Skin of body (tissue), 1 donor: ENCODE measurements at regions not wholly inside any gene's neighbourhood (a gene's known extent, or its start where the extent isn't known, plus 50 kb on each side); places are given as distances from the start of the nearest gene placed in this dataset.

ENCODE experiments used
- DNase-seq: peaks from one replicate; lab custom pipeline; 2025; lab: John Stamatoyannopoulos, UW

GRCh38 chr2:116645155-116645554 lies 1169.3 kb upstream of the DDX18 start:
- DNase-seq: no peak

DNA sequence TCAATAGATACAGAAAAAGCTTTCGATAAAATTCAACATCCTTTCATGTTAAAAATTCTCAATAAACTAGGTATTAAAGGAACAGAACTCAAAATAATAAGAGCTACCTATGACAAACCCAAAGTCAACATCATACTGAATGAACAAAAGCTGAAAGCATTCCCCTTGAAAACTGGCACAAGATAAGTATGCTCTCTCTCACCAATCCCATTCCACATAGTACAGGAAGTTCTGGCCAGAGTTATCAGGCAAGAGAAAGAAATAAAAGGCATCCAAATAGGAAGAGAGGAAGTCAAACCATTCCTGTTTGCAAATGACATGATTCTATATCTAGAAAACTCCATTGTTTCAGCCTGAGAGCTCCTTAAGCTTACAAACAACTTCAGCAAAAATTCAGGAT lies 1145.8 kb upstream of the DDX18 start:
- DNase-seq: no peak

DNA sequence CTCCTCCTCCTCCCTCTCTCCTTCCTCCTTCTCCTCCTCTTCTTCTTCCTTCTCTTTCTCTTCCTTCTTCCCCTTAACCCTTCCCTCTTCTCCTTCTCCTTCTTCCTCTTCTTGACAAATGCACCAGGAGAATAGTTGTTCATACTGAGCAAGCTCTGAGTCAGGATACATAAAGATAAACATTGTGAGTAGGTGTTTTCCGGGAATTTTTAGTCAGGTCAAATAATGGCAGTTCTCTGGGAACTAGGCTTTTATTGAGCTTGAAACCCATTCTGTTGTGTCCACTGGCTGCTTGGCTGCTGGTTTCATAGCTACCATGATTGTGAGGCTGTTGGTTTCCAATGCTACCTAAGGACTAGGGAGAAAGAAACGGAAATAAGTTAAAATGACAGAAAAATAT lies 1144.7 kb upstream of the DDX18 start:
- DNase-seq: no peak

- DNase-seq: no peak
Observed at GRCh38 chr2:116674188-116674587, 1140.3 kb upstream of the DDX18 start.

DNA sequence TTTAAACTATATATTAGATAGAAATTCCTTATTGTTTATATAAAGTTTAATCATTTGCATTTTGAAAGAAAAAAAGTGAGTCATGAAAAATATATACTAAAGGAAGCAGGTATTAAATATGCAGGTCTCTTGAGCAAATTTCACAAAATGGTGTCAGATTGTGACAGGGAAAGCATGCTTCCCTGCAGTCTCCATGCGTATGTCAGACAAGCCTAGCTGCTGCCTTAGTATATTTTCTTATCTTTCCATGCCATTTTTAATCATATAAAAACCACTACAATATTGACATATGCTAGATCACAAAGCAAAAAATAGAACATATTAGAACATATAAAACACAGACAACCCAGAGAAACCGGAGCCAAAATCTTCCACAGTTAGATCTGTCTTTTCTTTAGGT lies 1137.7 kb upstream of the DDX18 start:
- no peak for DNase-seq

- DNase-seq: no peak
Observed at GRCh38 chr2:116680256-116680936, 1134.1 kb upstream of the DDX18 start.

- no peak for DNase-seq
Observed at GRCh38 chr2:116687371-116687770, 1127.1 kb upstream of the DDX18 start.

- no peak for DNase-seq
Observed at GRCh38 chr2:116692988-116693387, 1121.5 kb upstream of the DDX18 start.

DNA sequence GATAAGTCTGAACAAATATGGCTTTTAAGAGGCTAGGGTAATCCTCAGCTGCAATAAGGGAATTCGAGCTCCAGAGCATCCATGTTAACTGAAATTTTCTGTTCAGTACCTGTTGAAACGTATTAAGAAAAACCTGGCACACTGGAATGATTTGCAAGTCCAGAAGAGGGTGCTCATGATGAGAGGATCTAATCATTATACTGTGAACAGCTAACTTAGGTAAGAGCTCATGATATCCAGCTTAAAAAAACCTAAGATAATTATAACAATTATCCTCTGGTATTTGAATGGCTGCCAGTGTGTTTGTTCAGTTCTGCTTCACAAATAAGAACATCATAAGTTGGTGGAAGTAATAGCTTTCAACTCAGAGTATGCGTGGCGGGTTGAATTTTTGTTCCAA lies 1118.3 kb upstream of the DDX18 start:
- no peak for DNase-seq

GRCh38 chr2:116696903-116697302 lies 1117.6 kb upstream of the DDX18 start:
- no peak for DNase-seq

- DNase-seq: no peak
Observed at GRCh38 chr2:116706396-116706795, 1108.1 kb upstream of the DDX18 start.

- DNase-seq: no peak
Observed at GRCh38 chr2:116716038-116716437, 1098.5 kb upstream of the DDX18 start.

GRCh38 chr2:116716444-116716843 lies 1098.0 kb upstream of the DDX18 start:
- no peak for DNase-seq

DNA sequence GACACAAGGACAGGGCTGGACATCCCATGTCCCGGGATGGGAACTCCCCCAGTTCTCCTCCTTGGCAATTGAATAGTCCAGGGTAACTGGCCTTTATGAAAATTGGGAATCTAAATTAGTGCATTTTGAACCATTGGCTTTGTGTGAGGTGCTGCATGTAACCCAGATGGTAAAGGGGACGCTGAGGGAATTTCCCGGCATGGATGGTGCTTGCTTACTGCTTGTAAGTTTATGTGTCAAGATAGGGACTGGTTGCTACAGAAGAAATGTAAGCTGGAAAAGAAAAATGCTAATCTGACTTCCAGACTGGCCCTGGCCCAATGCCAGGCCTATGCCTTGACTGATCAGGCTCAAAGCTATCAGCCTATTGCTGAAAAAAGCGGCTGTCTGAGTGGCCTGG lies 1096.7 kb upstream of the DDX18 start:
- DNase-seq: no peak

DNA sequence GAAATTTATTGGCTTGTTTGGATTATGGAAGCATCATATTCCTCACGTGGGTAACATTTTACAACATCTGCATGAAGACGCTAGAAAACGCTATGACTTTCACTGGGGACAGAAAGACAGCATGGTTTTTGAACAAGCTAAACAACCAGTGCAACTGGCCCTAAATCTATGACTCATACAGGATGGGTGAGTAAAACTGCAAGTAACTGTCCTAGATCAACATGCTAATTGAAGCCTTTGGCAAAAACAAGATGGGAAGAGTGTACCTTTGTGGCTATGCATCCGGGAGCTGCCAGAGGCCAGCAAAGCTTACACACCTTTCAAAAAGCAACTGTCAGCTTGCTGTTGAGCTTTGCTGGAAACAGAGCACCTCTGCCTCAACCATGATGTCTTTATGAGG lies 1096.0 kb upstream of the DDX18 start:
- DNase-seq: no peak

DNA sequence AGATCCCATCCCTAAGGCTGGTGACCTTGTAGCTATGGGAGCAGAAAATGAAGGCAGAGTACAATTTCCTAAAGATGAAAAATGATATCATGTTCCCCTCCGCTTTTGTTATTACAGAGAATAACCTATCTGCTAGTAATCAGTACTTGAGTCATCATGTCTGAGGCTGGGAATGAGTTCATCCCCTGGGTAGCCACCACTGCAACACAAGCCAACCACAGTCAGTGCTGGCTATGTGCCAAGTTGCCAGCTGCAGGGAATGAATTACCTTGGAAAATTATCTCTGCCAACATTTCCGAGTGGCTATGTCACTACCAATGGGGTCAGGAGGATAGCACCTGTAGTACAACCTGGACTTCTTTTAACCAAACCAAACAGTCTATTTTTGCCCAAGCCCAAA lies 1094.7 kb upstream of the DDX18 start:
- DNase-seq: no peak

- DNase-seq: no peak
Observed at GRCh38 chr2:116724550-116724949, 1089.9 kb upstream of the DDX18 start.

DNA sequence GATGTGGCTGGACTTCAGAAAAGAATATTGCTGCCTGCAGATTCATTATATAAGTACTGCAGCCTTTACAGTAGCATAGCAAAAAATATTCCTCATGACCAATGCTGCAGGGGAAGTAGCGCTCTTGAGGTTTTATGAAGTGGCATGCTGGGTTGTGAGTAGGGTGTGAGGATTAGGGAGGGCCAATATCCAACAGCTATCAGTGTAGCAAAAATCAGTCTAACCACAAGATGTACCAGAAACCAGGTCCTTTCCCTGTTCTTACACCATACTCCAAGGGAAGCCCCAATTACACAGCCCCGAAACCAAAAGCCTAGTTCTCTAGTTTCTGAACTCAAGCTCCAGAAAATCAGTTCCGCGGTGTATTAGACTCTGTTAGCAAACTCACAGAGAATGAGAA lies 1082.2 kb upstream of the DDX18 start:
- DNase-seq: no peak

DNA sequence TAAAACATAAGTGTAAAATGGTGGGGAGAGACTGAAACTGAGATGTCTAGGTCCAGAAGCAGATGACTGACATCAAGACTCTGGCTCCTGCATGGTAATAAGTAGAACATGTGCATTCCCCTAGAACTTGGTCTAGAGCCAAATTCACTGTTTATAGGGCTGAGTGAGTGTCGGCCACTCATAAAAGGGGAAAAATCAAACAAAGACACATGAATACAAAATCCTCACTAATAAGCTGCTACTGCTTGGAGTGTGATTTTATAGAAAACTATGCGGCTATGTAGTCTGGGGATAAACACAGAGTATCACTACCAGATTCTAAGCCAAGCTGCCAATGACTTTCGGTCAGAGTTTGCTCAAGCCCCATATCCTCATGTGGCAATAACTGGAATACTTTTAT lies 1080.8 kb upstream of the DDX18 start:
- DNase-seq: no peak

DNA sequence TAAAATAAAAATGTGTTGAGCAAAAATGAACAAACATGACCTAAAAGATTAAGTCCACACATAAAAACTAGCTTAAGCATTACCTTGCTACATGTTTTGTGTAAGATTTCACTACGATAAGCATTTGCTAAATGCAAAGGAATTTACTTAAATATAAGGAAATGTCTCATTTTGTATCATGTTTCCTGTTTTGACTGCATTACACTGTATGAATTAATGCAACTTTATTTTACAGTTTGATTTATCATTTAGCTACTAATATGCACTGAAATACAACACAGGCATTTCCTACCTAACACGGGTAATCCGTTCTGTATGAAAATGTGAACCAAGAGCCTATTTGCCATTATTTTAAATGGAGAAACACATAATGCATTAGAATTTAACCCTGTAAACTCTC lies 1076.5 kb upstream of the DDX18 start:
- no peak for DNase-seq

DNA sequence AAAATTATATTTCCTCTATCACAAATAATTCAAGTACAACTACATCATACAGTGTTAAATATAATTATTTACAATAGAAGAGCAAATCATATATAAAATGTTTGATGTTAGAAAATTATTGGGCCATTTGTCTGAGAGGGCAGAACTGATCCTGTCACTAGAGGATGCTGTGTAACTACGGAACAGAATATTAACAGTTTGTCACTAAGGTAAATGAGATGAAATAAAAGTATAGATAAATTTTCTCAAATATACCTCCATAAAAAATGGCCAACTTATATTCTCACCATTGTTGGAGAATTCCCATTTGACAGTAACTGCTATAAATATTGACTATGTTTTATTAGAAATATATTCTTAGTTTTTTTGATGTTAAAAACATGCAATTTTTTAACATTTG lies 1067.4 kb upstream of the DDX18 start:
- no peak for DNase-seq

DNA sequence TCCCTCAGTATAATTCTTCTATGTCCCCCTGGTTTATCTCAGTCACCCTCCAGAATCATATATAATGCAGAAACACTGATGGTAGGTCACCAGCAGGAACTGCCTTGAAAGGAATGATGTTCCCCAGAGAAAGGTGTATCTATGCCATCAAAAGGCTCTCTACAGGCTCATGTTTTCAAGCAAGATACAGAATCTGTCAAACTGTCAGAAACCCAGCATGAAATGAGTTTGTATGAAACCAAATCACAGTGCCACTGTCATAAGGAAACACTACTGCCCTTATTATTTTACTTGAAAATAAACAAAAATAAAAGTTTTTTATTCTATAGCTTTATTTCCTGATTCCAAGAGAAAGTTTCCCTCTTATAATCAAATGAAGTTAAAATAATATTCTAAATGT lies 1064.5 kb upstream of the DDX18 start:
- no peak for DNase-seq

DNA sequence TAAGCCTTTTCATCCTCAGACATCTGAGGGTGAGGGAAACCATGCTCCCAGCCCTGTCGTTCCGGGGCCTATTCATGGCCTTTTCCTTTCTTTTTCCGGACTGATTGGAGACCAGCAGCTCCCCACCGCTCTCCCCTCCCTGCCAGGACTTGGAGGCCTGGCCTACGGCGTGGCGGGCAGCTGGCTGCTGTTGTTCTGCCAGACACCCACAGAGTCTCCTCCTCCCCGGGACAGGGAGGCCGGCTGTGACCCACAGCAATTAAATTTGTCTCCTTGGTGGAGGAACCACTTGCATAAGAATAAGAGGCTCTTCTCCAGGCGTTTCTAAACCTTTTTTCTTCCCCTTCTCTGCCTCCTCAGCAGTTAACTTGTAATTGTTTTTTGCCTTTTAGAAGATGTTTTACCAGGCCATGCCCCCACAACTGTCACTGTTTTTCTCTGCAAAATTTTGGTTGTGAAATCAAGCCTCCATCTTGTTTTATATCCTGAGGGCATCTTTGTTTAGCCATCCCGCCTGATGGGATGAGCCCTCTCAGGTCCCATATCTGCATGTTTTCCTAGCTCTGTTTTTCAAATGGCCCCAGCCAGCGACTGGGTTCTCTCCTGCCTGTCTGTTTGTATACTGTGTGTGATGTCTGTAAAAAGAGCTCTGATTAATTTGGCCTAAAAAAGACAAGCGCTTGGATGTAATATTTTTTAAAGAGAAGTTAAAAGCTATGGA lies 1060.0 kb upstream of the DDX18 start:
- no peak for DNase-seq
